Smooth muscle cell (in vitro differentiated cells): ENCODE measurements at regions not wholly inside any gene's neighbourhood (a gene's known extent, or its start where the extent isn't known, plus 50 kb on each side); places are given as distances from the start of the nearest gene placed in this dataset.

Source experiments
- DNase-seq: peaks from one replicate; lab custom pipeline; 2025; ENCODE audit not compliant: unreplicated experiment; lab: John Stamatoyannopoulos, UW
- H2AFZ ChIP-seq: fragments of 200-600 bp; sonication (generic); 2 replicates; pipeline ENCODE4 v1.6.0; 2016; ENCODE audit warnings: antibody characterized with exemption, low read depth, mild to moderate bottlenecking
- H3F3A ChIP-seq: fragments of 200-600 bp; sonication (generic); 2 replicates; pipeline ENCODE4 v1.6.0; 2017; ENCODE audit warnings: antibody characterized with exemption, low read depth
- H3K27ac ChIP-seq: fragments of 200-600 bp; sonication (generic); 2 replicates; pipeline ENCODE4 v1.5.1; 2016; ENCODE audit warnings: low read depth, mild to moderate bottlenecking
- H3K27me3 ChIP-seq: fragments of 200-600 bp; sonication (generic); 2 replicates; pipeline ENCODE4 v1.6.1; 2016; ENCODE audit warnings: low read depth, mild to moderate bottlenecking
- H3K36me3 ChIP-seq: fragments of 200-600 bp; sonication (generic); 2 replicates; pipeline ENCODE4 v1.5.1; 2016; ENCODE audit warnings: low read depth
- H3K4me1 ChIP-seq: fragments of 200-600 bp; sonication (generic); 2 replicates; pipeline ENCODE4 v1.5.1; 2016; ENCODE audit warnings: low read depth
- H3K4me2 ChIP-seq: fragments of 200-600 bp; sonication (generic); 2 replicates; pipeline ENCODE4 v1.6.0; 2016; ENCODE audit warnings: mild to moderate bottlenecking
- H3K4me3 ChIP-seq: fragments of 200-600 bp; sonication (generic); 2 replicates; pipeline ENCODE4 v1.5.1; 2016; ENCODE audit warnings: mild to moderate bottlenecking
- H3K79me2 ChIP-seq: fragments of 200-600 bp; sonication (generic); 2 replicates; pipeline ENCODE4 v1.6.0; 2016; ENCODE audit warnings: low read depth, mild to moderate bottlenecking
- H3K9ac ChIP-seq: fragments of 200-600 bp; sonication (generic); 2 replicates; pipeline ENCODE4 v1.6.0; 2016; ENCODE audit warnings: low read depth
- H3K9me3 ChIP-seq: fragments of 200-600 bp; sonication (generic); replicated peaks from 2 replicates; pipeline ENCODE4 v1.5.1; 2016; ENCODE audit warnings: low read depth
- H4K20me1 ChIP-seq: fragments of 200-600 bp; sonication (generic); 2 replicates; pipeline ENCODE4 v1.6.0; 2016; ENCODE audit warnings: low read depth
- WGBS: methylation state at CpG from one replicate; pipeline ENCODE4 v1.1.7; 2016; ENCODE audit warnings: low lambda C conversion rate; 5-methylcytosine and 5-hydroxymethylcytosine counted together
- TF ChIP-seq, protein P1 (sequence below): fragments of 200-600 bp; sonication (generic); IDR thresholded peaks from 2 replicates; pipeline ENCODE4 v1.5.1; 2017; ENCODE audit warnings: borderline replicate concordance, mild to moderate bottlenecking, antibody characterized with exemption; ENCODE audit not compliant: insufficient read depth, poor library complexity, severe bottlenecking

DNA sequence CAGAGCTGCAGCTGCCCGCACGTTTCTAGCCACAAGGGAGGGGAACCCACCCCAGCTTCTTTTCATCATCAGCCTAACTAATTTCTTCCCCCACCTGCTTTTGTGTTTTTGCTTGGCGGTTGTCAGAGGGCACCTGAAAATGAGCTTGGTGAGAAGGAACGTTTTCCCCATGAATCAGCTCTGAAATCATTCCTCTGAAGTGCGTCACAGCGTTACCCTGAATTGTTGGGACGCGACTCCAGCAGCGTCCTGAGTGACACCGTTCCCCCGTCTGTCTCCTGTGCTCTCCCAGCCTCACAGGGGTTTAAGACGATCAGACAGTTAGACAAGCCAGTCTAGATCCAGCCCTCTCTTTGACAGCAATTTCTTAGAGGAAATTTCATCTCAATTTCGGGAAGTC, 722.9 kb upstream of the EEF2KMT start:
- H3K27me3 ChIP-seq: no peaks in the 10 kb centered on the region
- no peaks in the 10 kb centered on the region for H3K36me3 ChIP-seq
- no peak overlapping the region for H3K4me3 ChIP-seq
- no peaks in the 10 kb centered on the region for H3K4me1 ChIP-seq
- no peak overlapping the region for H3K4me2 ChIP-seq
- no peak overlapping the region for H3K9ac ChIP-seq
- H2AFZ ChIP-seq: no peak overlapping the region
- H3F3A ChIP-seq: no peaks in the 10 kb centered on the region
- no peaks in the 10 kb centered on the region for H3K9me3 ChIP-seq
- no peak overlapping the region for H3K27ac ChIP-seq
- WGBS: 77% methylated on average over 13 of the region's 13 CpGs
- TF ChIP-seq, protein P1, sequence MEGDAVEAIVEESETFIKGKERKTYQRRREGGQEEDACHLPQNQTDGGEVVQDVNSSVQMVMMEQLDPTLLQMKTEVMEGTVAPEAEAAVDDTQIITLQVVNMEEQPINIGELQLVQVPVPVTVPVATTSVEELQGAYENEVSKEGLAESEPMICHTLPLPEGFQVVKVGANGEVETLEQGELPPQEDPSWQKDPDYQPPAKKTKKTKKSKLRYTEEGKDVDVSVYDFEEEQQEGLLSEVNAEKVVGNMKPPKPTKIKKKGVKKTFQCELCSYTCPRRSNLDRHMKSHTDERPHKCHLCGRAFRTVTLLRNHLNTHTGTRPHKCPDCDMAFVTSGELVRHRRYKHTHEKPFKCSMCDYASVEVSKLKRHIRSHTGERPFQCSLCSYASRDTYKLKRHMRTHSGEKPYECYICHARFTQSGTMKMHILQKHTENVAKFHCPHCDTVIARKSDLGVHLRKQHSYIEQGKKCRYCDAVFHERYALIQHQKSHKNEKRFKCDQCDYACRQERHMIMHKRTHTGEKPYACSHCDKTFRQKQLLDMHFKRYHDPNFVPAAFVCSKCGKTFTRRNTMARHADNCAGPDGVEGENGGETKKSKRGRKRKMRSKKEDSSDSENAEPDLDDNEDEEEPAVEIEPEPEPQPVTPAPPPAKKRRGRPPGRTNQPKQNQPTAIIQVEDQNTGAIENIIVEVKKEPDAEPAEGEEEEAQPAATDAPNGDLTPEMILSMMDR: no peak
- H3K79me2 ChIP-seq: no peaks in the 10 kb centered on the region
- no peaks in the 10 kb centered on the region for H4K20me1 ChIP-seq
- DNase-seq: no peak

DNA sequence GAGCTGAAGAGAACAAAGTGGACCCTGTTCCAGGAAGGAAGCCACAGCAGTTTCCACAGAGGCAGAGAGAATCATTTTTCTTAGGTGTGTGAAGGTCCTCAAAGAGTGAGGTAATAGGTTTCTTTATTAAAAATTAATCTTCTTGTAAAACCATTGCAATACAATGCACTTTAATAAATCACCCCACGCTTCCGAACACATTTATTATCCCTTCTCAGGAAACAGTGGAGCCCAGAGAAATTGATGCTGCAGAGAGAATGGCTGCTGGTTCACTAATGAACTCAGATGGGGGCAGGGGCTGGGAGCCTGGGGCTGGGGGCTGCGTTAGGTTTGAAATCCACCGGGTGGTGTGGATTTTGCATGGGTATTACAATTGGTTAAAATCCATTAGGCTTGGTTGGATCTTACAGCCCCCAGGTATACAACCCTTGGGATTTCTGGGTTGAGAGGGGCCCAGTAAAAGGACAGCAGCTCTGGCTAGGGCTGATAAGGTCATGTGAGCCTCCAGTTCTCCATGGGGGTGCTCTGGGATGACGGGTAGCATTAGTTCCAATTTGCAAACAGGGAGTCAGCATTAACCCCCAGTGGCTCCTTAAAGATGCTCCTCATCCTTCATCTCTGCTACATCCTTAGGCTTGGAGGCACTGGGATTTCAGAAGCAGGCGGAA, 718.1 kb upstream of the EEF2KMT start:
- H3K9ac ChIP-seq: no peak overlapping the region
- WGBS: 79% methylated on average over 6 of the region's 6 CpGs
- no peak for DNase-seq

DNA sequence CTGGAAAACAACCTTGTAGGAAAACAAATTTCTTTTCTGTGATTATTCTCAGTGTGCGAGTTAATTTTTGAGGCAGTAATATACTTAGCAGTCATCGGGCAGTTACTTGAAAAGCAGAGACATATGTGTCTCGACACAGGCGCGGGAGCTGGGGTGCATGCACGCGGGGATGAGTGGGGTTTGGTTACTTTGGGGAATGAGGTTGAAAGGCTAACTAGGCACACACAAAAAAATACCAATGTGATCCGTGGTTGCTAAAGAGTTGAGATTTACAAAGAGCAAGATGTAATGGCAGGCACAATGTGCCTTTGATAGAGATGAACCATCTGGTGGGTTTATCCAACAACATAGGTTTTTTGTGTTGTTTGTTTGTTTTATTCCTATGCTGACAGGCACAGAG, 703.8 kb upstream of the EEF2KMT start:
- H3K4me2 ChIP-seq: no peak overlapping the region
- no peak overlapping the region for H3K4me3 ChIP-seq
- TF ChIP-seq, protein P1: no peak
- 85% methylated on average over 8 of the region's 8 CpGs for WGBS
- no peaks in the 10 kb centered on the region for H4K20me1 ChIP-seq
- no peaks in the 10 kb centered on the region for H3K36me3 ChIP-seq
- no peaks in the 10 kb centered on the region for H3K27me3 ChIP-seq
- no peaks in the 10 kb centered on the region for H3K4me1 ChIP-seq
- H3K9me3 ChIP-seq: no peaks in the 10 kb centered on the region
- no peak overlapping the region for H2AFZ ChIP-seq
- DNase-seq: no peak
- no peak overlapping the region for H3K9ac ChIP-seq
- no peaks in the 10 kb centered on the region for H3F3A ChIP-seq
- H3K79me2 ChIP-seq: no peaks in the 10 kb centered on the region
- H3K27ac ChIP-seq: no peak overlapping the region

More for the DNA sequence above, 718.1 kb upstream of the EEF2KMT start:
- no peaks in the 10 kb centered on the region for H3K27me3 ChIP-seq
- no peaks in the 10 kb centered on the region for H3K79me2 ChIP-seq
- H4K20me1 ChIP-seq: no peaks in the 10 kb centered on the region
- H3K4me1 ChIP-seq: no peaks in the 10 kb centered on the region
- H3K9me3 ChIP-seq: no peaks in the 10 kb centered on the region
- H3K4me2 ChIP-seq: no peak overlapping the region
- H3K27ac ChIP-seq: no peak overlapping the region
- H3K4me3 ChIP-seq: no peak overlapping the region
- no peaks in the 10 kb centered on the region for H3F3A ChIP-seq
- no peak overlapping the region for H2AFZ ChIP-seq
- H3K36me3 ChIP-seq: no peaks in the 10 kb centered on the region
- TF ChIP-seq, protein P1: no peak

DNA sequence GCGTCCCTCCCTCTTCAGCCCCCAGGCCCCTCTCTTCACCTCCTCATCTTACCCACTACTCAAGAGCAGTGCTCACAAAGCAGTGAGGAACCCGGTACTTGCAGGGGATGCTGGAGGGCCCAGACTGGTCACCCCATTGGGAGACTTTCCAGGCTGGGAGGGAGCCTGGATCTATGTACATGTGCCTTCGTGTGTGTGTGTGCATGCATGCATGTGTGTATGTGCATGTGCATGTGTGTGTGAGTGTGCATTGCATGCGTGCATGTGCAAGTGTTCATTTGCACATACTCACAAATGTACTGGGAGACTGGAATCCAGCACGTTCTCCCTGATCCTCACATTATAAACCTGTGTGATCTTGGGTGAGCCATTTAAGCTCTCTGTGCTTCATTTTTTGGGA, 696.0 kb upstream of the EEF2KMT start:
- Histone ChIP-seq H2AFZ (no peak overlapping the region), H3K9ac (no peak overlapping the region), H4K20me1 (no peaks in the 10 kb centered on the region), H3K9me3 (no peaks in the 10 kb centered on the region), H3K79me2 (no peaks in the 10 kb centered on the region), H3K27ac (no peak overlapping the region), H3F3A (no peaks in the 10 kb centered on the region), H3K27me3 (no peaks in the 10 kb centered on the region), H3K4me1 (no peaks in the 10 kb centered on the region), H3K36me3 (no peaks in the 10 kb centered on the region), H3K4me2 (no peak overlapping the region), H3K4me3 (no peak overlapping the region)
- WGBS: 77% methylated on average over 5 of the region's 5 CpGs
- TF ChIP-seq, protein P1: no peak
- no peak for DNase-seq
